ENCODE measurements at regions not wholly inside any gene's neighbourhood (a gene's known extent, or its start where the extent isn't known, plus 50 kb on each side); places are given as distances from the start of the nearest gene placed in this dataset.

DNA sequence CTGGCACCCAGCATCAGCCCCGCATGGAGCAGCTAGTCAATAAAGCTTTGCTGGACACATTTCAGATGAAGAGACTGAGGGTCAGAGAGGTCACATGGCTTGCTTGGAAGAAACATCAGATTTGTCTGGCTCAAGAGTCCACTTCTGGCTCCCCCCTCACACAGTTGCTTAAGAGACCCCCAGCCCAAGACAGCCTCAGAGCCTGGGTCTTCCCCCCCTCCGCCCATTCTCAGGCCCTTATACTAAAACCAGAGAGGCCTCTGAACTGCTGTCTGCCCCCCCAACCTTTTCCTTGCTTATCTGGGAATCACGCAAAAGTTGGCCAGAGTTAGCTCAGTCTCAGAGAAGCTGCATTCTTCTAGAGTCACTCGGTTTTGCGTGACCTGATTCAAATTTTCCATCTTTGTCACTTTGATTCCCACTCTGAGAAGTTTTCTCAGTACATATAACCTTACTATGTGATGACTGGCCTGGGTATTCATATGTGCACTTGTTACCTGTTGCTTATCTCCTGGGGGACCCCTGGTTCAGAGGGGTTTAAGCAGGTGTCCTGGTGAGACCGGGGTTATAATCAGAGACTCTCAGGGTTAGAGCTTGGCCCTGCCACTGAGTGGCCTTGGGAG is 145.4 kb upstream of the IER5L start:
- TF ChIP-seq, protein P1, sequence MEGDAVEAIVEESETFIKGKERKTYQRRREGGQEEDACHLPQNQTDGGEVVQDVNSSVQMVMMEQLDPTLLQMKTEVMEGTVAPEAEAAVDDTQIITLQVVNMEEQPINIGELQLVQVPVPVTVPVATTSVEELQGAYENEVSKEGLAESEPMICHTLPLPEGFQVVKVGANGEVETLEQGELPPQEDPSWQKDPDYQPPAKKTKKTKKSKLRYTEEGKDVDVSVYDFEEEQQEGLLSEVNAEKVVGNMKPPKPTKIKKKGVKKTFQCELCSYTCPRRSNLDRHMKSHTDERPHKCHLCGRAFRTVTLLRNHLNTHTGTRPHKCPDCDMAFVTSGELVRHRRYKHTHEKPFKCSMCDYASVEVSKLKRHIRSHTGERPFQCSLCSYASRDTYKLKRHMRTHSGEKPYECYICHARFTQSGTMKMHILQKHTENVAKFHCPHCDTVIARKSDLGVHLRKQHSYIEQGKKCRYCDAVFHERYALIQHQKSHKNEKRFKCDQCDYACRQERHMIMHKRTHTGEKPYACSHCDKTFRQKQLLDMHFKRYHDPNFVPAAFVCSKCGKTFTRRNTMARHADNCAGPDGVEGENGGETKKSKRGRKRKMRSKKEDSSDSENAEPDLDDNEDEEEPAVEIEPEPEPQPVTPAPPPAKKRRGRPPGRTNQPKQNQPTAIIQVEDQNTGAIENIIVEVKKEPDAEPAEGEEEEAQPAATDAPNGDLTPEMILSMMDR (conservative IDR thresholded peaks at IDR 0.05; ENCODE audit: low read depth, low read length), result no peak
- TF ChIP-seq POLR2A (IDR thresholded peaks at IDR 0.05; ENCODE audit: low read depth, low read length) (no peak), CHD1 (IDR thresholded peaks at IDR 0.05; ENCODE audit: low read depth, low read length) (no peak), MAFK (IDR thresholded peaks at IDR 0.05; ENCODE audit: low read depth, low read length) (no peak), SMC3 (IDR thresholded peaks at IDR 0.05; ENCODE audit: low read depth, low read length) (no peak)
